IPS-15b (cell line): ENCODE measurements at regions not wholly inside any gene's neighbourhood (a gene's known extent, or its start where the extent isn't known, plus 50 kb on each side); places are given as distances from the start of the nearest gene placed in this dataset.
"Not testable (repeated sequence)": the region's sequence is repeated elsewhere in the genome, so short reads cannot be mapped to it uniquely, and the experiment has no call there.

Experiments used
- H3K27me3 ChIP-seq: one replicate; pipeline ENCODE4 v1.6.1; 2013; ENCODE audit warnings: low read length; ENCODE audit not compliant: control insufficient read depth, insufficient read depth
- H3K36me3 ChIP-seq: one replicate; pipeline ENCODE4 v1.6.1; 2013; ENCODE audit warnings: low read length; ENCODE audit not compliant: control insufficient read depth, insufficient read depth
- H3K4me1 ChIP-seq: one replicate; pipeline ENCODE4 v1.6.1; 2013; ENCODE audit warnings: mild to moderate bottlenecking, low read length; ENCODE audit not compliant: control insufficient read depth, insufficient read depth
- H3K4me3 ChIP-seq: one replicate; pipeline ENCODE4 v1.5.1; 2013; ENCODE audit warnings: low read depth, low read length
- H3K9ac ChIP-seq: one replicate; pipeline ENCODE4 v1.6.1; 2013; ENCODE audit warnings: low read depth, mild to moderate bottlenecking, low read length
- H3K9me3 ChIP-seq: one replicate; pipeline ENCODE4 v1.6.1; 2013; ENCODE audit warnings: mild to moderate bottlenecking, low read length; ENCODE audit not compliant: control insufficient read depth, insufficient read depth

DNA sequence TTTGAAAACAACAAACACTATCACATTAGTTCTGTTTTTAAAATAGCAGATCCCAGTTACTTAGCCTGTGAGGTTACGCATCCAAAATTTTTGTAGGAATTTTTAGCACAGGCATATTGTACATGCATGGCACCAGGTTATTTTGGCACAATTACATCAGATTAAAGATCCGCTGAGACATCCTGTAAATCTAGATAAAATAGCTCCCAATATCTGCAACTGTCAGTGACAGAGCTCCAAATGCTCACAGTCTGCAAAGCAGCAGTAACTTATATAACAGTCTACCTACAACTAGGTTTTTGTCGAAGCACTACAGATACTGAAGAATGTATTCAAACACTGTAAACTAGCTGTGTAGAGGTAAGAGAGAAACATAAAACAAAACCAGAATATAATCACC is 200.7 kb upstream of the KCNH7 start:
- Histone ChIP-seq H3K9me3 (no peaks in the 10 kb centered on the region), H3K9ac (no peak overlapping the region), H3K27me3 (no peaks in the 10 kb centered on the region), H3K4me3 (no peak overlapping the region), H3K4me1 (no peaks in the 10 kb centered on the region), H3K36me3 (no peaks in the 10 kb centered on the region)

DNA sequence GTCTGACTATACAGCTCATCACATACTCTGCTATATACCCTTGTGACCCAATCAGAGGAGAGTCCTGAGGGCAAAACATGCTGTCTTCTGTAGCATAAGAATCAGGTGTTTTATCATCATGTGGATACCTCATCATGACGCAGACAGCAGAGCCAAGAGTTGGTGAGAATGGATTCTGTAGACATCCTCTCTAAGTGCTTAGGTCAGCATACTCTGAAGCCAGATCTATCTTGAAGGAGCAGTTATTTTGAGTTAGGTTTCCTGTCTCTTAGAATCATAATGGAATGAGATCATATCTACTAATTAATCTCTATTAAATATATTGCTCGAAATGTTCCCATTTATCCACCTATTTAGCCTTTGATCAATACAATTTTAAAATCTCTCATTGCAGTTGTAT is 190.2 kb upstream of the KCNH7 start:
- Histone ChIP-seq H3K9ac (no peak overlapping the region), H3K9me3 (no peaks in the 10 kb centered on the region), H3K27me3 (no peaks in the 10 kb centered on the region), H3K4me1 (no peaks in the 10 kb centered on the region), H3K4me3 (no peak overlapping the region), H3K36me3 (no peaks in the 10 kb centered on the region)

DNA sequence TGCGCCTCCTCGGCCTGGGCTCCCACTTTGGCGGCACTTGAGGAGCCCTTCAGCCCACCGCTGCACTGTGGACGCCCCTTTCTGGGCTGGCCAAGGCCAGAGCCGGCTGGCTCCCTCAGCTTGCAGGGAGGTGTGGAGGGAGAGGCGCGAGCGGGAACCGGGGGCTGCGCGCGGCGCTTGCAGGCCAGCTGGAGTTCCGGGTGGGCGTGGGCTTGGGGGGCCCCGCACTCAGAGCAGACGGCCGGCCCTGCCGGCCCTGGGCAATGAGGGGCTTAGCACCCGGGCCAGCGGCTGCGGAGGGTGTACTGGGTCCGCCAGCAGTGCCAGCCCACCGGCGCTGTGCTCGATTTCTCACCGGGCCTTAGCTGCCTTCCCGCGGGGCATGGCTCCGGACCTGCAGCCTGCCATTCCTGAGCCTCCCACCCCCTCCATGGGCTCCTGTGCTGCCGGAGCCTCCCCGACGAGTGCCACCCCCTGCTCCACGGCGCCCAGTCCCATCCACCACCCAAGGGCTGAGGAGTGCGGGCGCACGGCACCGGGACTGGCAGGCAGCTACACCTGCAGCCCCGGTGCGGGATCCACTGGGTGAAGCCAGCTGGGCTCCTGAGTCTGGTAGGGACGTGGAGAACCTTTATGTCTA is 187.7 kb upstream of the KCNH7 start:
- not testable (repeated sequence) for H3K27me3 ChIP-seq, H3K36me3 ChIP-seq, H3K9ac ChIP-seq, H3K4me1 ChIP-seq, H3K9me3 ChIP-seq, H3K4me3 ChIP-seq

DNA sequence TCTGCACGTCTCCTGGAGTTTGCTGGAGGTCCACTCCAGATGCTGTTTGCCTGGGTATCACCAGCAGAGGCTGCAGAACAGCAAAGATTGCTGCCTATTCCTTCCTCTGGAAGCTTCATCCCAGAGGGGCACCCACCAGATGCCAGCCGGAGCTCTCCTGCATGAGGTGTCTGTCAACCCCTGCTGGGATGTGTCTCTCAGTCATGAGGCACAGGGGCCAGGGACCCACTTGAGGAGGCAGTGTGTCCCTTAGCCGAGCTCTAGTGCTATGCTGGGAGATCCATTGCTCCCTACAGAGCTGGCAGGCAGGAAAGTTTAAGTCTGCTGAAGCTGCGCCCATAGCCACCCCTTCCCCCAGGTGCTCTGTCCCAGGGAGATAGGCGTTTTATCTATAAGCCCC is 178.3 kb upstream of the KCNH7 start:
- not testable (repeated sequence) for H3K27me3 ChIP-seq, H3K4me3 ChIP-seq, H3K9ac ChIP-seq

DNA sequence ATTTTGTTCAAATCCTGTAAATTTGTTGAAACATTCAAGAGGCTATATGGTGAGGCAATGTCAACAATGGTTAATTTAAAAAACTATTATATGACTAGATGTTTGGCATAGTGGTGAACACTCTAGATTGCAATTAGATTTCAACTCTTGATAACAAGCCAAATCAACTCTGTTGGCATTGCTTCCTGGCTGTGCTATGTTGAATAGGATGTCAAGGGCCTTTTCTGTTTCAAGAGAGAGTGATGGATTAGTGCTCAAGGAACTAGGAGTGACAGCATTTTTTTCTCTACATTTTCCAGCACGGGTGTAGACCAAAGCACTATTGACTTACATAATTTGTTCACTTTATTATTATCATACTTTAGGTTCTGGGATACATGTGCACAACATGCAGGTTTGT is 172.4 kb upstream of the KCNH7 start:
- H3K36me3 ChIP-seq, result no peaks in the 10 kb centered on the region
- no peak overlapping the region for H3K4me3 ChIP-seq
- H3K9ac ChIP-seq, result no peak overlapping the region
- no peaks in the 10 kb centered on the region for H3K27me3 ChIP-seq
- H3K9me3 ChIP-seq, result no peaks in the 10 kb centered on the region
- no peaks in the 10 kb centered on the region for H3K4me1 ChIP-seq

More for the DNA sequence above, 178.3 kb upstream of the KCNH7 start:
- H3K4me1 ChIP-seq, H3K9me3 ChIP-seq, H3K36me3 ChIP-seq: not testable (repeated sequence)

DNA sequence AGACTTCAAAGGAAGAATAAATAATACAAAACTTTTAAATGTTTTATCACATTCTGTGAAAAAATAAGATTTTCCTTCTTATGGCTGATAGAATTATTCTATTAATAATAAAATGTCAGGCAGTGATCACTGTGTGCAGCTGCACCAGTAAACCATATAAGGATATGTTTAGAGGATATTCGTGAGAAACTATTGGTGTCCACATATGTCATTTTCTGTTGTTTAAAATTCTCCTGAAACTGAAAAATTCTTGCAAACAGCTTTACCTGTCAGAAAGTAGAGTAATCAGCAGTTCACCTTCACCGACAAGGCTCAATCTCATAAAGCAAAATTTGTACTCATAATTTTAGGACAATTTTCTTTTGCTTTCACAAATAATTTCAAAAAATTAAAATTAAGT is 170.1 kb upstream of the KCNH7 start:
- Histone ChIP-seq H3K4me1 (no peaks in the 10 kb centered on the region), H3K4me3 (no peak overlapping the region)

DNA sequence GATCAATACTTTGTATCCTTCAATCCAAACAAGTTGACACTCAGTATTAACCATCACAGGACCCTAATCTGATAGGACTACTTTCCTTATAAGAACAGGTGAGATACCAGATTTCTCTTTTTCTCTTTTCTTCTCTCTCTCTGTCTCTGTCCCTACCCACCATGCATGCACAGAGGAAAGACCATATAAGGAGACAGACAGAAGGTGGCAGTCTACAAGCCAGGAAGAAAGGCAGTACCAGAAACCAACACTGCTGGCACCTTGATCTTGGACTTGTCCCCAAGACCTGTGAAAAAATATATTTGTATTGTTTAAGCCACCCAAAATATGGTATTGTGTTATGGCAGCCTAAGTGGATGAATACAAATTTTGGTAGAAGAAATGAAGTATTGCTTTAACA is 156.2 kb upstream of the KCNH7 start:
- Histone ChIP-seq H3K4me1 (no peaks in the 10 kb centered on the region), H3K9me3 (no peaks in the 10 kb centered on the region), H3K4me3 (no peak overlapping the region), H3K9ac (no peak overlapping the region), H3K36me3 (no peaks in the 10 kb centered on the region), H3K27me3 (no peaks in the 10 kb centered on the region)

More for the DNA sequence above, 170.1 kb upstream of the KCNH7 start:
- Histone ChIP-seq H3K9ac (no peak overlapping the region), H3K9me3 (no peaks in the 10 kb centered on the region), H3K36me3 (no peaks in the 10 kb centered on the region), H3K27me3 (no peaks in the 10 kb centered on the region)

DNA sequence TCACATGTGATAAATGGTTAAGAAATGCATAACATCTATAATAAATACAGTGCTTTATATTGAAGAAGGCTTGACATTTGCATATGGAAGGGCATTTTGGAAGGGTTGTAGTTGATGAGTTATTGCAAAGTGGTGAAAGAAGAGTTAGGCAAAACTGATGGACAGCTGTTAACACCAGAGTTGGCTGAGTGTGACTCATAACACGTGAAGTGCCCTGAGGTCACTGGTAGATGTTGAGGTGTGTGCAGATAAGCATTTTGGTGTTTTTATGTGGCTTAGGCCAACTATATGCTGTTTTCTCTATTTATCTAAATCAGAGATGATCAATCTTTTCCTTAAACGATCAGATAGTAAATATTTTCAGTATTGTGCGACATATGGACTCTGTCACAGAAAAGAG is 154.3 kb upstream of the KCNH7 start:
- H3K27me3 ChIP-seq, result no peaks in the 10 kb centered on the region
- no peaks in the 10 kb centered on the region for H3K9me3 ChIP-seq
- H3K4me3 ChIP-seq, result no peak overlapping the region
- no peaks in the 10 kb centered on the region for H3K36me3 ChIP-seq
- no peak overlapping the region for H3K9ac ChIP-seq
- H3K4me1 ChIP-seq, result no peaks in the 10 kb centered on the region

DNA sequence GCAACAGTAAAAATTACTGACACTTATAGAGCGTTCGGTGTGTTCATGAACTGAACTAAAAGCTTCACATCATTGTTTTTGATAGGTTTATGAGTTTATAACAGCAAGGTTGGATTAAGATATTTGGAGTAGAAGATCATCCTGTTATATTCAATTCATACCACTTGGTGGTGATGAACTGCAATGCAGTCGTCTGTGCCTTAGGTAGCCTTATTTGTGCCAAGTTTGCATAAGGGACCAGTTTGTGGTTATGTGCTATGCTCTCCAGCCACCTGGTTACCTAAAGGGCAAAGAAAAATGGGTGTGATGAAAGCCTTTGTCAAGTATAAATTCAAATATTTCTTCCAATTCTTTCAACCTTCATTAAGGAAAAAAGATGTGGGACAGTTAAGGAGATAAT is 150.9 kb upstream of the KCNH7 start:
- H3K27me3 ChIP-seq, result no peaks in the 10 kb centered on the region
- H3K9me3 ChIP-seq, result no peaks in the 10 kb centered on the region
- no peaks in the 10 kb centered on the region for H3K4me1 ChIP-seq
- no peak overlapping the region for H3K4me3 ChIP-seq
- no peak overlapping the region for H3K9ac ChIP-seq
- H3K36me3 ChIP-seq, result no peaks in the 10 kb centered on the region

DNA sequence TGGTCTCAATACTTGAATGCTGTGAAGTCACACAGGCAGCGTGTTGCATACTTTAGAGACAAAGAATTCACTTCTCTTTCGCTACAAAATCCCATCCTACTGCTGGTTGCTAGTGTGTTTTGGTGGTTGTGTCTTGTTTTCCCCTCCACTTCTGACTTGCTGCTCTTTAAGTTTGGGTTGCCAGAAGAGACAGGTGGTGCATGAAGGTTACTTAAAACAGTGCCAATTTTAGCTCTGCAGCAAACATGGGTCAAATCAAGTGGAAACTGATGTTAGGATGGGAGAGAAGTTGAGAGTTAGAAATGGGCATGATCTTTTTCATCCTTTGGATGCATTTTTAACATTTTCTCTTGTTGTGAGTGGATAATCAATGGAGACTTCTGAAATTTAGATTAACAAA is 136.2 kb upstream of the KCNH7 start:
- Histone ChIP-seq H3K27me3 (no peaks in the 10 kb centered on the region), H3K4me1 (no peaks in the 10 kb centered on the region), H3K36me3 (no peaks in the 10 kb centered on the region), H3K9ac (no peak overlapping the region), H3K4me3 (no peak overlapping the region), H3K9me3 (no peaks in the 10 kb centered on the region)

DNA sequence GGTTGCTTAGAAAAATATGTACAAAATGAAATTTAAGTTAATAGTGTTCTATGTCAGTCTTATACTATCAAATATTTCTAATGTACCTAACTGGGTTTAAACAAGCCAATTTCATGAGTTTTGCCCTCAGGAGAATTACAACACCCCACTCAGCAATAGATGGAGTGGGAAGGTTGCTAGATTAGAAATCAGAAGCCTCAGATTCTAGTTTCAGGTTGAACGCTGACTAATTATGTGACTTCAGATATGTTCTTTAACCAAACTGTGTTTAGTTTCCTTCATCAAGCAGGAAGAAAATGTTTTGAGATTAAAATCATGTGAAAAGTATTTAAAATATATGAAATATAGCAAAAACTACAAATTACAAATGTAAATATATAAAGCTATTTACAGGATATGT is 133.8 kb upstream of the KCNH7 start:
- H3K9me3 ChIP-seq, result no peaks in the 10 kb centered on the region
- H3K27me3 ChIP-seq, result no peaks in the 10 kb centered on the region
- no peaks in the 10 kb centered on the region for H3K36me3 ChIP-seq
- no peak overlapping the region for H3K4me3 ChIP-seq
- H3K9ac ChIP-seq, result no peak overlapping the region
- no peaks in the 10 kb centered on the region for H3K4me1 ChIP-seq

DNA sequence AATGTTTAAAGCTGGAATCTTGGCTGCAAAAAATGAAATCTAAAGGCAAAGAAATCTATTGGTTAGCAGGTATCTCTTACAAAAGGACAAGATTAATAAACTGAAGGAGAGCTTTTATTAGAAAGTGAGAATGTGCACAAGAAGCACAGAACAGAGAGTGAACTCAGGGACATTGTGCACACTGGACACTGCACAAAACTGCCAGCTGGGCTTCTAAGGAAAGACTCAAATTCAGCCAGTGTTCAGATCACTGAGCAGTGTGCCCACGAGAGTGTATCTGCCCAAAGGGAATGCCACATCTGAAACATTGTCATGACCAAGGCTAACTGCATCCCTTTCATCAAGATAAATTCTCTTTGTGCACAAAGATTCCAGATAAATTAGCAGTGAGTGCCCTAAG is 129.7 kb upstream of the KCNH7 start:
- H3K9ac ChIP-seq, result no peak overlapping the region
- H3K4me1 ChIP-seq, result no peaks in the 10 kb centered on the region
- H3K4me3 ChIP-seq, result no peak overlapping the region
- H3K27me3 ChIP-seq, result no peaks in the 10 kb centered on the region
- H3K9me3 ChIP-seq, result no peaks in the 10 kb centered on the region
- H3K36me3 ChIP-seq, result no peaks in the 10 kb centered on the region
